HepG2 (cell line): ENCODE measurements at regions not wholly inside any gene's neighbourhood (a gene's known extent, or its start where the extent isn't known, plus 50 kb on each side); places are given as distances from the start of the nearest gene placed in this dataset.

Source experiments
- ATAC-seq: fragments of 200-7000 bp; cut with Tn5 transposase; 3 replicates; pipeline ENCODE4 v1.9.1; 2020; ENCODE audit warnings: mild to moderate bottlenecking, moderate library complexity
- BruUV-seq: library from RNA; stranded (reverse); fragments of 400-500 nt; replicated peaks from 2 replicates; lab custom pipeline; 2021; lab: Mats Ljungman, UMichigan
- CTCF ChIA-PET: fragments of 300-600 bp; formaldehyde crosslinking; extraction: SDS; loops from one replicate; lab custom pipeline; 2021; ENCODE audit warnings: low total read pairs, inconsistent platforms, low intra/inter-chr PET ratio; lab: Yijun Ruan, JAX
- POLR2A ChIA-PET: fragments of 350-600 bp; sonication (Branson Sonifier 250); formaldehyde crosslinking; loops from one replicate; lab custom pipeline; 2020; ENCODE audit warnings: antibody characterized with exemption, inconsistent platforms; lab: Yijun Ruan, JAX
- DNase-seq: peaks from one replicate; pipeline ENCODE4 v3.0.0-alpha.2; 2015; ENCODE audit warnings: low spot score
- FAIRE-seq: peaks from 3 replicates; lab custom pipeline; 2011; peaks lifted over from hg19 to GRCh38; lab: Jason Lieb, UNC
- H2AFZ ChIP-seq: one replicate; pipeline ENCODE4 v1.6.1; 2011; ENCODE audit warnings: low read length, inconsistent platforms
- H3K27ac ChIP-seq: fragments of 300-600 bp; 3 replicates; pipeline ENCODE4 v1.8.0; 2011; ENCODE audit warnings: mixed run types, mild to moderate bottlenecking, mixed read lengths, low read length, inconsistent platforms; ENCODE audit not compliant: insufficient read depth; ENCODE audit errors: extremely low read length
- H3K27me3 ChIP-seq, 2 experiments: fragments of 200-600 bp in 1 of 2; 2 replicates in 1 of 2; 3 replicates in 1 of 2; pipeline versions ENCODE4 v1.6.0 to v1.8.0; 2011; ENCODE audit warnings: low read length in 2 of 2, mild to moderate bottlenecking in 2 of 2, moderate library complexity in 2 of 2, inconsistent platforms in 1 of 2; ENCODE audit not compliant: insufficient read depth in 2 of 2, control insufficient read depth in 1 of 2
- H3K36me3 ChIP-seq, 2 experiments: fragments of 200-600 bp in 1 of 2; replicated peaks in 1 of 2; 2 replicates in 1 of 2; 3 replicates in 1 of 2; pipeline versions ENCODE4 v1.5.1 to v1.8.0; 2011; ENCODE audit warnings: low read length in 2 of 2, inconsistent platforms in 1 of 2; ENCODE audit not compliant: insufficient read depth in 2 of 2, control insufficient read depth in 1 of 2
- H3K4me1 ChIP-seq: 2 replicates; pipeline ENCODE4 v1.5.1; 2012; ENCODE audit warnings: low read length, inconsistent platforms; ENCODE audit not compliant: insufficient read depth
- H3K4me2 ChIP-seq: 2 replicates; pipeline ENCODE4 v1.6.0; 2011; ENCODE audit warnings: low read depth, low read length, inconsistent platforms
- H3K4me3 ChIP-seq, 3 experiments: fragments of 200-600 bp in 1 of 3; sonication (generic), shearing (Covaris generic) in 1 of 3; replicated peaks in 1 of 3; 2 replicates each; pipeline ENCODE4 v1.5.1; 2011 to 2016; ENCODE audit warnings: low read length in 3 of 3, inconsistent platforms in 2 of 3, low read depth in 2 of 3, mild to moderate bottlenecking in 2 of 3, control low read depth in 1 of 3, mixed read lengths in 1 of 3; ENCODE audit not compliant: insufficient read depth in 1 of 3
- H3K79me2 ChIP-seq: one replicate; pipeline ENCODE4 v1.6.1; 2011; ENCODE audit warnings: low read length, inconsistent platforms; ENCODE audit not compliant: insufficient read depth
- H3K9ac ChIP-seq: 2 replicates; pipeline ENCODE4 v1.6.0; 2011; ENCODE audit warnings: mild to moderate bottlenecking, low read depth, low read length, inconsistent platforms; ENCODE audit not compliant: insufficient read depth
- H3K9me3 ChIP-seq: 2 replicates; pipeline ENCODE4 v1.5.1; 2012; ENCODE audit warnings: mild to moderate bottlenecking, low read length
- H4K20me1 ChIP-seq: 2 replicates; pipeline ENCODE4 v1.6.0; 2011; ENCODE audit warnings: inconsistent platforms, mild to moderate bottlenecking, low read length, moderate library complexity; ENCODE audit not compliant: insufficient read depth
- HDAC1 ChIP-seq: sonication (generic); formaldehyde crosslinking; IDR thresholded peaks from 2 replicates; pipeline ENCODE4 v1.5.1; 2020; ENCODE audit warnings: mild to moderate bottlenecking, missing genetic modification reagents
- JUND ChIP-seq: sonication (generic); formaldehyde crosslinking; IDR thresholded peaks from 2 replicates; pipeline ENCODE4 v1.8.0; 2022; ENCODE audit warnings: mild to moderate bottlenecking, missing genetic modification reagents
- NFE2L1 ChIP-seq: sonication (generic); formaldehyde crosslinking; IDR thresholded peaks from 2 replicates; pipeline ENCODE4 v1.4.0; 2020; ENCODE audit warnings: missing genetic modification reagents, mild to moderate bottlenecking, borderline replicate concordance
- NFE2L2 ChIP-seq: fragments of 150-350 bp; IDR thresholded peaks from 2 replicates; pipeline ENCODE4 v1.6.1; 2014; ENCODE audit warnings: low read length
- SP4 ChIP-seq: sonication (generic); formaldehyde crosslinking; IDR thresholded peaks from 2 replicates; pipeline ENCODE4 v1.8.1; 2023; ENCODE audit warnings: mild to moderate bottlenecking, missing genetic modification reagents
- TBL1XR1 ChIP-seq: fragments of 150-350 bp; IDR thresholded peaks from 2 replicates; pipeline ENCODE4 v1.6.1; 2014; ENCODE audit warnings: borderline replicate concordance, low read length; ENCODE audit not compliant: partially characterized antibody
- XRCC5 ChIP-seq: fragments of 200-400 bp; formaldehyde crosslinking; optimal IDR thresholded peaks from 2 replicates; pipeline ENCODE3; 2017; ENCODE audit warnings: mild to moderate bottlenecking, low read length
- ZC3H13 ChIP-seq: sonication (generic); formaldehyde crosslinking; IDR thresholded peaks from 2 replicates; pipeline ENCODE4 v1.8.1; 2023; ENCODE audit warnings: mild to moderate bottlenecking, missing genetic modification reagents, moderate library complexity
- ZNF383 ChIP-seq: sonication (generic); formaldehyde crosslinking; IDR thresholded peaks from 2 replicates; pipeline ENCODE4 v1.4.0; 2020; ENCODE audit warnings: missing genetic modification reagents, mild to moderate bottlenecking, borderline replicate concordance
- ZSCAN9 ChIP-seq: IDR thresholded peaks from 2 replicates; pipeline ENCODE4 v1.6.1; 2016; ENCODE audit warnings: borderline replicate concordance
- WGBS: methylation state at CpG from one replicate; pipeline ENCODE4 v1.1.6; 2017; ENCODE audit warnings: low lambda C conversion rate; 5-methylcytosine and 5-hydroxymethylcytosine counted together
- in situ Hi-C: cut with HindIII; loops from 2 replicates; pipeline ENCODE4 v1.10.0; 2017; ENCODE audit warnings: low pct_unique_long_range_greater_than_20kb; ENCODE audit not compliant: extremely low pct_ligation_motif_present
- intact Hi-C: fragments of 100-400 bp; cut with micrococcal nuclease; formaldehyde crosslinking; loops from one replicate; pipeline ENCODE4 v1.10.0; 2022; ENCODE audit not compliant: unreplicated experiment
- TF ChIP-seq, protein P1 (sequence below): sonication (generic); formaldehyde crosslinking; IDR thresholded peaks from 2 replicates; pipeline ENCODE4 v1.5.0; 2020; ENCODE audit warnings: missing genetic modification reagents, mild to moderate bottlenecking, borderline replicate concordance
- TF ChIP-seq, protein P2 (sequence below): sonication (generic); formaldehyde crosslinking; conservative IDR thresholded peaks from 2 replicates; pipeline ENCODE4 v1.8.0; 2022; ENCODE audit warnings: mild to moderate bottlenecking, moderate library complexity, missing genetic modification reagents
- TF ChIP-seq, protein P3 (sequence below): sonication (generic); formaldehyde crosslinking; IDR thresholded peaks from 2 replicates; pipeline ENCODE4 v1.5.0; 2020; ENCODE audit warnings: mild to moderate bottlenecking, missing genetic modification reagents, borderline replicate concordance
- TF ChIP-seq, protein P4 (sequence below): sonication (generic); formaldehyde crosslinking; IDR thresholded peaks from 2 replicates; pipeline ENCODE4 v1.4.0; 2020; ENCODE audit warnings: missing genetic modification reagents, borderline replicate concordance

DNA sequence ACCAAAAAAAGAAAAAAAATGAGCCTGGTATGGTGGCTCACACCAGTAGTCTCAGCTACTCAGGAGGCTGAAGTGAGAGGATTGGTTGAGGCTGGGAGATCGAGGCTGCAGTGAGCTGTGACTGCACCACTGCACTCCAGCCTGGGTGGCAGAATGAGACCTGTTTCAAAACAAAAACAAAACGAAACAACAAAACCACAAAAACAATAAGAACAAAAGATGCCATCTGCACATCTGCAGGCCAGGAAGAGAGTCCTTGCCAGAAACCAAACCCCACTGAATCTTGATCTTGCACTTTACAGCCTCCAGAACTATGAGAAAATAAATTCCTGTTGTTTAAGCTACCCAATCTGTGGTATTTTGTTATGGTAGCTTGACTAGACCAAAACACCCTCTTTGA is 207.7 kb downstream of the YTHDC2 start:
- CTCF ChIA-PET = no interaction called here
- no peaks in the 10 kb centered on the region for H3K36me3 ChIP-seq
- no peak overlapping the region for H3K9ac ChIP-seq
- no peak for TF ChIP-seq SP4 (CRISPR knock-in tag)
- TF ChIP-seq TBL1XR1 = no peak
- no peak for TF ChIP-seq ZSCAN9 (CRISPR knock-in tag)
- TF ChIP-seq ZNF383 (CRISPR knock-in tag) = no peak
- no peak for TF ChIP-seq XRCC5
- TF ChIP-seq, protein P1, sequence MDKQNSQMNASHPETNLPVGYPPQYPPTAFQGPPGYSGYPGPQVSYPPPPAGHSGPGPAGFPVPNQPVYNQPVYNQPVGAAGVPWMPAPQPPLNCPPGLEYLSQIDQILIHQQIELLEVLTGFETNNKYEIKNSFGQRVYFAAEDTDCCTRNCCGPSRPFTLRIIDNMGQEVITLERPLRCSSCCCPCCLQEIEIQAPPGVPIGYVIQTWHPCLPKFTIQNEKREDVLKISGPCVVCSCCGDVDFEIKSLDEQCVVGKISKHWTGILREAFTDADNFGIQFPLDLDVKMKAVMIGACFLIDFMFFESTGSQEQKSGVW (CRISPR knock-in tag) = no peak
- TF ChIP-seq, protein P2, sequence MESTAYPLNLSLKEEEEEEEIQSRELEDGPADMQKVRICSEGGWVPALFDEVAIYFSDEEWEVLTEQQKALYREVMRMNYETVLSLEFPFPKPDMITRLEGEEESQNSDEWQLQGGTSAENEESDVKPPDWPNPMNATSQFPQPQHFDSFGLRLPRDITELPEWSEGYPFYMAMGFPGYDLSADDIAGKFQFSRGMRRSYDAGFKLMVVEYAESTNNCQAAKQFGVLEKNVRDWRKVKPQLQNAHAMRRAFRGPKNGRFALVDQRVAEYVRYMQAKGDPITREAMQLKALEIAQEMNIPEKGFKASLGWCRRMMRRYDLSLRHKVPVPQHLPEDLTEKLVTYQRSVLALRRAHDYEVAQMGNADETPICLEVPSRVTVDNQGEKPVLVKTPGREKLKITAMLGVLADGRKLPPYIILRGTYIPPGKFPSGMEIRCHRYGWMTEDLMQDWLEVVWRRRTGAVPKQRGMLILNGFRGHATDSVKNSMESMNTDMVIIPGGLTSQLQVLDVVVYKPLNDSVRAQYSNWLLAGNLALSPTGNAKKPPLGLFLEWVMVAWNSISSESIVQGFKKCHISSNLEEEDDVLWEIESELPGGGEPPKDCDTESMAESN (CRISPR knock-in tag) = no peak
- no peak for TF ChIP-seq NFE2L2
- TF ChIP-seq NFE2L1 = no peak
- TF ChIP-seq, protein P3, sequence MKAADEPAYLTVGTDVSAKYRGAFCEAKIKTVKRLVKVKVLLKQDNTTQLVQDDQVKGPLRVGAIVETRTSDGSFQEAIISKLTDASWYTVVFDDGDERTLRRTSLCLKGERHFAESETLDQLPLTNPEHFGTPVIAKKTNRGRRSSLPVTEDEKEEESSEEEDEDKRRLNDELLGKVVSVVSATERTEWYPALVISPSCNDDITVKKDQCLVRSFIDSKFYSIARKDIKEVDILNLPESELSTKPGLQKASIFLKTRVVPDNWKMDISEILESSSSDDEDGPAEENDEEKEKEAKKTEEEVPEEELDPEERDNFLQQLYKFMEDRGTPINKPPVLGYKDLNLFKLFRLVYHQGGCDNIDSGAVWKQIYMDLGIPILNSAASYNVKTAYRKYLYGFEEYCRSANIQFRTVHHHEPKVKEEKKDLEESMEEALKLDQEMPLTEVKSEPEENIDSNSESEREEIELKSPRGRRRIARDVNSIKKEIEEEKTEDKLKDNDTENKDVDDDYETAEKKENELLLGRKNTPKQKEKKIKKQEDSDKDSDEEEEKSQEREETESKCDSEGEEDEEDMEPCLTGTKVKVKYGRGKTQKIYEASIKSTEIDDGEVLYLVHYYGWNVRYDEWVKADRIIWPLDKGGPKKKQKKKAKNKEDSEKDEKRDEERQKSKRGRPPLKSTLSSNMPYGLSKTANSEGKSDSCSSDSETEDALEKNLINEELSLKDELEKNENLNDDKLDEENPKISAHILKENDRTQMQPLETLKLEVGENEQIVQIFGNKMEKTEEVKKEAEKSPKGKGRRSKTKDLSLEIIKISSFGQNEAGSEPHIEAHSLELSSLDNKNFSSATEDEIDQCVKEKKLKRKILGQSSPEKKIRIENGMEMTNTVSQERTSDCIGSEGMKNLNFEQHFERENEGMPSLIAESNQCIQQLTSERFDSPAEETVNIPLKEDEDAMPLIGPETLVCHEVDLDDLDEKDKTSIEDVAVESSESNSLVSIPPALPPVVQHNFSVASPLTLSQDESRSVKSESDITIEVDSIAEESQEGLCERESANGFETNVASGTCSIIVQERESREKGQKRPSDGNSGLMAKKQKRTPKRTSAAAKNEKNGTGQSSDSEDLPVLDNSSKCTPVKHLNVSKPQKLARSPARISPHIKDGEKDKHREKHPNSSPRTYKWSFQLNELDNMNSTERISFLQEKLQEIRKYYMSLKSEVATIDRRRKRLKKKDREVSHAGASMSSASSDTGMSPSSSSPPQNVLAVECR = no peak
- TF ChIP-seq JUND (CRISPR knock-in tag) = no peak
- TF ChIP-seq, protein P4, sequence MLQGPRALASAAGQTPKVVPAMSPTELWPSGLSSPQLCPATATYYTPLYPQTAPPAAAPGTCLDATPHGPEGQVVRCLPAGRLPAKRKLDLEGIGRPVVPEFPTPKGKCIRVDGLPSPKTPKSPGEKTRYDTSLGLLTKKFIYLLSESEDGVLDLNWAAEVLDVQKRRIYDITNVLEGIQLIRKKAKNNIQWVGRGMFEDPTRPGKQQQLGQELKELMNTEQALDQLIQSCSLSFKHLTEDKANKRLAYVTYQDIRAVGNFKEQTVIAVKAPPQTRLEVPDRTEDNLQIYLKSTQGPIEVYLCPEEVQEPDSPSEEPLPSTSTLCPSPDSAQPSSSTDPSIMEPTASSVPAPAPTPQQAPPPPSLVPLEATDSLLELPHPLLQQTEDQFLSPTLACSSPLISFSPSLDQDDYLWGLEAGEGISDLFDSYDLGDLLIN (CRISPR knock-in tag) = no peak
- no peak for TF ChIP-seq HDAC1 (CRISPR knock-in tag)
- no peak for TF ChIP-seq ZC3H13 (CRISPR knock-in tag)
- no peak overlapping the region for H3K27ac ChIP-seq
- no peak overlapping the region for H3K4me3 ChIP-seq
- DNase-seq (no peak), ATAC-seq (no peak), FAIRE-seq (no peak)
- in situ Hi-C loops (no loop called here), intact Hi-C loops (loop anchor here (2.0 kb wide), 1 partner anchor 26 kb away; no protein-coding TSS in a partner anchor)
- H3K79me2 ChIP-seq = no peaks in the 10 kb centered on the region
- peaks cover 14% of the 10 kb centered on the region; the same call in 1 of the 2 replicates for H3K9me3 ChIP-seq
- BruUV-seq = no TSS peak
- 6% methylated on average over 2 of the region's 2 CpGs for WGBS
- H2AFZ ChIP-seq = no peak overlapping the region
- POLR2A ChIA-PET = no interaction called here
- no peaks in the 10 kb centered on the region for H3K27me3 ChIP-seq
- no peak overlapping the region for H3K4me2 ChIP-seq
- no peaks in the 10 kb centered on the region for H4K20me1 ChIP-seq
- no peaks in the 10 kb centered on the region for H3K4me1 ChIP-seq
